ENCODE measurements at regions not wholly inside any gene's neighbourhood (a gene's known extent, or its start where the extent isn't known, plus 50 kb on each side); places are given as distances from the start of the nearest gene placed in this dataset.

GRCh38 chr5:143676802-143677201 lies 135.2 kb upstream of the HMHB1 start:
- H3K4me1 ChIP-seq = no peaks in the 10 kb centered on the region
- H3K27ac ChIP-seq = no peak overlapping the region
- no peak overlapping the region for H3K9ac ChIP-seq (ENCODE audit: low read depth in 2 of 2, low read length in 2 of 2)
- DNase-seq = no peak
- intact Hi-C loops (cut with DNase I) = no loop called here
- H3K4me3 ChIP-seq = no peak overlapping the region
- H3K36me3 ChIP-seq = no peaks in the 10 kb centered on the region
- no peak for TF ChIP-seq CTCF (IDR thresholded peaks at IDR 0.05)
- no peaks in the 10 kb centered on the region for H3K27me3 ChIP-seq
- no peaks in the 10 kb centered on the region for H3K9me3 ChIP-seq

GRCh38 chr5:143674469-143674786 lies 137.5 kb upstream of the HMHB1 start:
- no peak for TF ChIP-seq CTCF (IDR thresholded peaks at IDR 0.05)
- H3K9ac ChIP-seq (ENCODE audit: low read depth in 2 of 2, low read length in 2 of 2) = no peak overlapping the region

GRCh38 chr5:143673676-143674468 lies 138.1 kb upstream of the HMHB1 start:
- Histone ChIP-seq H3K4me1 (no peaks in the 10 kb centered on the region), H3K9ac (ENCODE audit: low read depth in 2 of 2, low read length in 2 of 2) (no peak overlapping the region), H3K36me3 (no peaks in the 10 kb centered on the region), H3K27me3 (no peaks in the 10 kb centered on the region), H3K4me3 (no peak overlapping the region), H3K9me3 (no peaks in the 10 kb centered on the region), H3K27ac (no peak overlapping the region)
- no peak for TF ChIP-seq CTCF (IDR thresholded peaks at IDR 0.05)
- intact Hi-C loops (cut with DNase I) = no loop called here
- DNase-seq = no peak

More at GRCh38 chr5:143674469-143674786, 137.5 kb upstream of the HMHB1 start:
- no peak for DNase-seq
- H3K4me1 ChIP-seq = no peaks in the 10 kb centered on the region
- no peaks in the 10 kb centered on the region for H3K36me3 ChIP-seq
- H3K4me3 ChIP-seq = no peak overlapping the region
- H3K9me3 ChIP-seq = no peaks in the 10 kb centered on the region
- no peaks in the 10 kb centered on the region for H3K27me3 ChIP-seq
- intact Hi-C loops (cut with DNase I) = no loop called here
- H3K27ac ChIP-seq = no peak overlapping the region

- no peak for TF ChIP-seq CTCF (IDR thresholded peaks at IDR 0.05)
- no peak for DNase-seq
- Histone ChIP-seq H3K4me3 (no peak overlapping the region), H3K36me3 (no peaks in the 10 kb centered on the region), H3K27ac (no peak overlapping the region), H3K4me1 (no peaks in the 10 kb centered on the region), H3K27me3 (no peaks in the 10 kb centered on the region), H3K9ac (ENCODE audit: low read depth in 2 of 2, low read length in 2 of 2) (no peak overlapping the region), H3K9me3 (no peaks in the 10 kb centered on the region)
- intact Hi-C loops (cut with DNase I) = no loop called here
Measured at GRCh38 chr5:143672806-143673205, 139.2 kb upstream of the HMHB1 start.

GRCh38 chr5:143671674-143672569 lies 140.0 kb upstream of the HMHB1 start:
- H3K9me3 ChIP-seq = no peaks in the 10 kb centered on the region
- H3K9ac ChIP-seq (ENCODE audit: low read depth in 2 of 2, low read length in 2 of 2) = no peak overlapping the region
- intact Hi-C loops (cut with DNase I) = no loop called here
- no peak overlapping the region for H3K4me3 ChIP-seq
- no peak for DNase-seq
- H3K27me3 ChIP-seq = no peaks in the 10 kb centered on the region
- no peaks in the 10 kb centered on the region for H3K36me3 ChIP-seq
- no peak for TF ChIP-seq CTCF (IDR thresholded peaks at IDR 0.05)
- H3K4me1 ChIP-seq = no peaks in the 10 kb centered on the region
- no peak overlapping the region for H3K27ac ChIP-seq

All from colonic mucosa (tissue), 4 donors.